OCI-LY3 (cell line): ENCODE measurements at regions not wholly inside any gene's neighbourhood (a gene's known extent, or its start where the extent isn't known, plus 50 kb on each side); places are given as distances from the start of the nearest gene placed in this dataset.

Experiments used
- H2AFZ ChIP-seq: fragments of 200-600, 300-600 bp; shearing (Covaris generic); 2 replicates; pipeline ENCODE4 v1.6.0; 2014; ENCODE audit warnings: antibody characterized with exemption, low read depth, low read length
- H3K27ac ChIP-seq: fragments of 200-600, 300-600 bp; sonication (generic); 2 replicates; pipeline ENCODE4 v1.5.1; 2014; ENCODE audit warnings: mild to moderate bottlenecking, low read length, moderate library complexity, mixed read lengths
- H3K27me3 ChIP-seq: fragments of 200-600, 300-600 bp; sonication (generic); 2 replicates; pipeline ENCODE4 v1.6.1; 2014; ENCODE audit warnings: low read depth, low read length, mixed read lengths
- H3K36me3 ChIP-seq: fragments of 200-600, 300-600 bp; sonication (generic); replicated peaks from 2 replicates; pipeline ENCODE3; 2014; ENCODE audit warnings: low read depth, low read length, mixed read lengths
- H3K4me1 ChIP-seq: fragments of 300-600, 200-600 bp; sonication (generic); 2 replicates; pipeline ENCODE4 v1.6.1; 2014; ENCODE audit warnings: low read length, mixed read lengths
- H3K4me2 ChIP-seq: fragments of 200-600, 300-600 bp; sonication (generic); 2 replicates; pipeline ENCODE4 v1.6.1; 2014; ENCODE audit warnings: low read length, mixed read lengths
- H3K4me3 ChIP-seq: fragments of 300-600, 200-600 bp; sonication (generic); 2 replicates; pipeline ENCODE4 v1.5.1; 2014; ENCODE audit warnings: antibody characterized with exemption, mild to moderate bottlenecking, low read length, moderate library complexity
- H3K79me2 ChIP-seq: fragments of 300-600, 200-600 bp; shearing (Covaris generic); 2 replicates; pipeline ENCODE4 v1.6.1; 2014; ENCODE audit warnings: mild to moderate bottlenecking, low read length, mixed read lengths
- H3K9ac ChIP-seq: fragments of 300-600, 200-600 bp; shearing (Covaris generic); 2 replicates; pipeline ENCODE4 v1.6.0; 2014; ENCODE audit warnings: mild to moderate bottlenecking, low read length, moderate library complexity
- H3K9me3 ChIP-seq: fragments of 200-600, 300-600 bp; shearing (Covaris generic); 2 replicates; pipeline ENCODE4 v1.6.1; 2014; ENCODE audit warnings: low read length, mixed read lengths; ENCODE audit not compliant: insufficient read depth
- H4K20me1 ChIP-seq: fragments of 200-600, 300-600 bp; sonication (generic); 2 replicates; pipeline ENCODE4 v1.6.1; 2016; ENCODE audit warnings: low read length, mixed read lengths; ENCODE audit not compliant: insufficient read depth
- CTCF ChIP-seq: fragments of 200-600, 300-600 bp; sonication (generic); IDR thresholded peaks from 2 replicates; pipeline ENCODE4 v1.5.1; 2014; ENCODE audit warnings: antibody characterized with exemption, low read length, low read depth
- EZH2phosphoT487 ChIP-seq: fragments of 200-600 bp; shearing (Covaris generic); IDR thresholded peaks from 2 replicates; pipeline ENCODE4 v1.6.1; 2018; ENCODE audit warnings: antibody characterized with exemption, mixed run types, low read depth

GRCh38 chr5:174545926-174546325 is 178.5 kb upstream of the MSX2 start:
- Histone ChIP-seq H4K20me1 (no peaks in the 10 kb centered on the region), H3K79me2 (no peaks in the 10 kb centered on the region), H3K27me3 (no peaks in the 10 kb centered on the region), H3K4me3 (peak overlapping the region; percentile 56), H3K9ac (peak overlapping the region; percentile 65), H3K9me3 (no peaks in the 10 kb centered on the region), H3K4me2 (peak overlapping the region; percentile 73), H3K36me3 (no peaks in the 10 kb centered on the region), H2AFZ (peak overlapping the region; percentile 22; the same call in 1 of the 2 replicates), H3K27ac (peak overlapping the region; percentile 94), H3K4me1 (peaks cover 49% of the 10 kb centered on the region)
- TF ChIP-seq CTCF = no peak
- TF ChIP-seq EZH2phosphoT487 = no peak

- no peak overlapping the region for H3K4me2 ChIP-seq
- H3K9me3 ChIP-seq = no peaks in the 10 kb centered on the region
- no peaks in the 10 kb centered on the region for H4K20me1 ChIP-seq
- no peaks in the 10 kb centered on the region for H3K27me3 ChIP-seq
- H3K9ac ChIP-seq = no peak overlapping the region
- no peaks in the 10 kb centered on the region for H3K36me3 ChIP-seq
- H3K27ac ChIP-seq = no peak overlapping the region
- peaks cover 49% of the 10 kb centered on the region for H3K4me1 ChIP-seq
- H3K79me2 ChIP-seq = no peaks in the 10 kb centered on the region
- no peak overlapping the region for H3K4me3 ChIP-seq
- H2AFZ ChIP-seq = no peak overlapping the region
- TF ChIP-seq CTCF = no peak
- TF ChIP-seq EZH2phosphoT487 = no peak
These were observed 176.6 kb upstream of the MSX2 start for GRCh38 chr5:174547814-174548213.

- Histone ChIP-seq H3K79me2 (no peaks in the 10 kb centered on the region), H4K20me1 (no peaks in the 10 kb centered on the region), H3K9ac (no peak overlapping the region), H3K9me3 (no peaks in the 10 kb centered on the region), H3K4me3 (no peak overlapping the region), H2AFZ (no peak overlapping the region), H3K27me3 (no peaks in the 10 kb centered on the region), H3K4me2 (no peak overlapping the region), H3K36me3 (no peaks in the 10 kb centered on the region), H3K4me1 (peaks cover 45% of the 10 kb centered on the region), H3K27ac (no peak overlapping the region)
- no peak for TF ChIP-seq CTCF
These were observed 175.1 kb upstream of the MSX2 start for GRCh38 chr5:174549254-174549653.

- TF ChIP-seq EZH2phosphoT487 (no peak), CTCF (no peak)
- Histone ChIP-seq H3K4me2 (no peak overlapping the region), H3K4me1 (peaks cover 37% of the 10 kb centered on the region), H3K9me3 (no peaks in the 10 kb centered on the region), H3K27ac (no peak overlapping the region), H2AFZ (no peak overlapping the region), H3K9ac (no peak overlapping the region), H4K20me1 (no peaks in the 10 kb centered on the region), H3K27me3 (no peaks in the 10 kb centered on the region), H3K36me3 (no peaks in the 10 kb centered on the region), H3K79me2 (no peaks in the 10 kb centered on the region), H3K4me3 (no peak overlapping the region)
These were observed 174.4 kb upstream of the MSX2 start for GRCh38 chr5:174550026-174550425.
